GM23338 (cell line): ENCODE measurements at regions not wholly inside any gene's neighbourhood (a gene's known extent, or its start where the extent isn't known, plus 50 kb on each side); places are given as distances from the start of the nearest gene placed in this dataset.

Experiments
- EZH2 ChIP-seq: fragments of 200-600 bp; sonication (generic); IDR thresholded peaks from one replicate; pipeline ENCODE4 v1.8.0; 2017; ENCODE audit warnings: antibody characterized with exemption, mild to moderate bottlenecking, low read depth; ENCODE audit not compliant: unreplicated experiment
- EZH2phosphoT487 ChIP-seq: fragments of 200-600 bp; sonication (generic); IDR thresholded peaks from one replicate; pipeline ENCODE4 v1.8.1; 2018; ENCODE audit warnings: antibody characterized with exemption; ENCODE audit not compliant: unreplicated experiment
- TF ChIP-seq, protein P1 (sequence below), 2 experiments: fragments of 200-600 bp in 1 of 2; sonication (generic) in 1 of 2; conservative IDR thresholded peaks; 2 replicates each; pipeline versions ENCODE4 v1.5.1 to v1.6.1; 2016 to 2017; ENCODE audit warnings: antibody characterized with exemption in 2 of 2, low read depth in 2 of 2, mild to moderate bottlenecking in 2 of 2, moderate library complexity in 1 of 2

DNA sequence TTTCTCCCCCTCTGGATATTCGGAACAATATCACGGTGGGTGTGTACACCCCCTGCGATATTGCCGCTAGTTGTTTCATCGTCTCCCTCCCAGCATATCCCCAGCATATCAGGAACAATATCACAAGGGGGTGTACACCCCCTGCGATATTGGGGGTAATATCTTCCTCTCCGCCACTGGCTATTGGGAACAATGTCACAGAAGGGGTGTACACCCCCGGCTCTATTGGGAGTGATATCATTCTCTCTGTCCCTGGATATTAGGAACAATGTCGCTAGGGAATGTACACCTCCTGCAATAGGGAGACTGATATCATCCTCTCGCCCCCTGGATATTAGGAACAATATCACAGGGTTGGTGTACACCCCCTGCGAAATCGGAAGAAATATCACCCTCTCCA is 1932.0 kb downstream of the SUCLG1 start:
- no peak for TF ChIP-seq EZH2phosphoT487
- no peak for TF ChIP-seq EZH2
- TF ChIP-seq, protein P1, sequence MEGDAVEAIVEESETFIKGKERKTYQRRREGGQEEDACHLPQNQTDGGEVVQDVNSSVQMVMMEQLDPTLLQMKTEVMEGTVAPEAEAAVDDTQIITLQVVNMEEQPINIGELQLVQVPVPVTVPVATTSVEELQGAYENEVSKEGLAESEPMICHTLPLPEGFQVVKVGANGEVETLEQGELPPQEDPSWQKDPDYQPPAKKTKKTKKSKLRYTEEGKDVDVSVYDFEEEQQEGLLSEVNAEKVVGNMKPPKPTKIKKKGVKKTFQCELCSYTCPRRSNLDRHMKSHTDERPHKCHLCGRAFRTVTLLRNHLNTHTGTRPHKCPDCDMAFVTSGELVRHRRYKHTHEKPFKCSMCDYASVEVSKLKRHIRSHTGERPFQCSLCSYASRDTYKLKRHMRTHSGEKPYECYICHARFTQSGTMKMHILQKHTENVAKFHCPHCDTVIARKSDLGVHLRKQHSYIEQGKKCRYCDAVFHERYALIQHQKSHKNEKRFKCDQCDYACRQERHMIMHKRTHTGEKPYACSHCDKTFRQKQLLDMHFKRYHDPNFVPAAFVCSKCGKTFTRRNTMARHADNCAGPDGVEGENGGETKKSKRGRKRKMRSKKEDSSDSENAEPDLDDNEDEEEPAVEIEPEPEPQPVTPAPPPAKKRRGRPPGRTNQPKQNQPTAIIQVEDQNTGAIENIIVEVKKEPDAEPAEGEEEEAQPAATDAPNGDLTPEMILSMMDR (conservative IDR thresholded peaks at IDR 0.05; ENCODE audit: low read depth in 2 of 2) = no peak
